Body of pancreas (tissue), 4 donors: ENCODE measurements at regions not wholly inside any gene's neighbourhood (a gene's known extent, or its start where the extent isn't known, plus 50 kb on each side); places are given as distances from the start of the nearest gene placed in this dataset.

ENCODE experiments used
- ATAC-seq: fragments of 150-250 bp; one replicate; pipeline ENCODE4 v1.9.1; 2016
- DNase-seq, 4 donors: peaks; one replicate each; pipeline ENCODE4 v3.0.0-alpha.2; 2019
- H3K27ac ChIP-seq, 4 donors: fragments of 200-600 bp; sonication (generic); 1 replicate in 3 of 4; 2 replicates in 1 of 4; pipeline versions ENCODE4 v1.5.1 to v1.6.1; 2016 to 2019; ENCODE audit warnings: mild to moderate bottlenecking in 1 of 4, mixed read lengths in 1 of 4, moderate library complexity in 1 of 4
- H3K27me3 ChIP-seq, 2 donors: fragments of 200-600 bp; sonication (generic); one replicate each; pipeline ENCODE4 v1.6.0; 2016; ENCODE audit warnings: mild to moderate bottlenecking in 1 of 2
- H3K36me3 ChIP-seq, 2 donors: fragments of 200-600 bp; sonication (generic); replicated peaks in 1 of 2; 2 replicates each; pipeline ENCODE4 v1.5.1; 2016; ENCODE audit warnings: low read depth in 2 of 2; ENCODE audit not compliant: insufficient read depth in 1 of 2
- H3K4me1 ChIP-seq: fragments of 200-600 bp; sonication (generic); one replicate; pipeline ENCODE4 v1.6.0; 2016
- H3K4me3 ChIP-seq, 2 donors: fragments of 200-600 bp; sonication (generic); 1 replicate in 1 of 2; 2 replicates in 1 of 2; pipeline ENCODE4 v1.5.1; 2016 to 2019
- H3K9me3 ChIP-seq, 3 donors: fragments of 200-600 bp; sonication (generic); 1 replicate in 2 of 3; 2 replicates in 1 of 3; pipeline ENCODE4 v1.5.1; 2016
- POLR2A ChIP-seq, 3 donors: fragments of 450-650 bp; IDR thresholded peaks; one replicate each; pipeline ENCODE4 v1.6.1; 2016; ENCODE audit warnings: antibody characterized with exemption in 3 of 3, mild to moderate bottlenecking in 2 of 3
- WGBS, 2 donors: methylation state at CpG; one replicate each; pipeline ENCODE4 v1.1.5; 2017; 5-methylcytosine and 5-hydroxymethylcytosine counted together
- intact Hi-C: fragments of 100-400 bp; cut with DNase I; formaldehyde crosslinking; loops from one replicate; pipeline ENCODE4 v1.15.1; 2023
- TF ChIP-seq, protein P1 (sequence below), 7 experiments: fragments of 450-650 bp in 4 of 7; fragments of 200-600 bp in 3 of 7; sonication (generic) in 3 of 7; IDR thresholded peaks; one replicate each; pipeline ENCODE4 v1.5.1; 2016 to 2019; ENCODE audit warnings: antibody characterized with exemption in 7 of 7

DNA sequence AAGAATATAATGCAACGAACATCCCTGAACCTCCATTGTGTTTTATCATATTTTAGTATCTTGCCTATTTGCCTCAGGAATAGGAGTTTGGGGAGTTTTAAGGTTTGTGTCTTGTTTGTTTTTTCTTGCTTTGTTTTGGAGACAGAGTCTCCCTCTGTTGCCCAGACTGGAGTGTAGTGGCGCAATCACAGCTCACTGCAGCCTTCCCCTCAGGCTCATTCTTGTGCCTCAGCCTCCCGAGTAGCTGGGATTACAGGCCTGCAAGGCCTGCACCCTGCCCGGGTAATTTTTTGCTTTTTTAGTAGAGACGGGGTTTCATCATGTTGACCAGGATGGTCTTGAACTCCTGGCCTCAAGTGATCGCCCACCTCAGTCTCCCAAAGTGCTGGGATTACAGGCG is 63.3 kb upstream of the CARMIL1 start:
- no peak overlapping the region for H3K4me3 ChIP-seq
- H3K4me1 ChIP-seq = peaks cover 10% of the 10 kb centered on the region
- no peaks in the 10 kb centered on the region for H3K27me3 ChIP-seq
- H3K36me3 ChIP-seq = no peaks in the 10 kb centered on the region
- DNase-seq (no peak), ATAC-seq (no peak)
- WGBS, 2 donors = 92 to 95% methylated on average over 7 of the region's 7 CpGs
- TF ChIP-seq, protein P1, sequence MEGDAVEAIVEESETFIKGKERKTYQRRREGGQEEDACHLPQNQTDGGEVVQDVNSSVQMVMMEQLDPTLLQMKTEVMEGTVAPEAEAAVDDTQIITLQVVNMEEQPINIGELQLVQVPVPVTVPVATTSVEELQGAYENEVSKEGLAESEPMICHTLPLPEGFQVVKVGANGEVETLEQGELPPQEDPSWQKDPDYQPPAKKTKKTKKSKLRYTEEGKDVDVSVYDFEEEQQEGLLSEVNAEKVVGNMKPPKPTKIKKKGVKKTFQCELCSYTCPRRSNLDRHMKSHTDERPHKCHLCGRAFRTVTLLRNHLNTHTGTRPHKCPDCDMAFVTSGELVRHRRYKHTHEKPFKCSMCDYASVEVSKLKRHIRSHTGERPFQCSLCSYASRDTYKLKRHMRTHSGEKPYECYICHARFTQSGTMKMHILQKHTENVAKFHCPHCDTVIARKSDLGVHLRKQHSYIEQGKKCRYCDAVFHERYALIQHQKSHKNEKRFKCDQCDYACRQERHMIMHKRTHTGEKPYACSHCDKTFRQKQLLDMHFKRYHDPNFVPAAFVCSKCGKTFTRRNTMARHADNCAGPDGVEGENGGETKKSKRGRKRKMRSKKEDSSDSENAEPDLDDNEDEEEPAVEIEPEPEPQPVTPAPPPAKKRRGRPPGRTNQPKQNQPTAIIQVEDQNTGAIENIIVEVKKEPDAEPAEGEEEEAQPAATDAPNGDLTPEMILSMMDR (IDR thresholded peaks at IDR 0.05) = no peak
- no peak for TF ChIP-seq POLR2A (IDR thresholded peaks at IDR 0.05)
- H3K9me3 ChIP-seq = no peaks in the 10 kb centered on the region
- intact Hi-C loops = no loop called here
- no peak overlapping the region for H3K27ac ChIP-seq

DNA sequence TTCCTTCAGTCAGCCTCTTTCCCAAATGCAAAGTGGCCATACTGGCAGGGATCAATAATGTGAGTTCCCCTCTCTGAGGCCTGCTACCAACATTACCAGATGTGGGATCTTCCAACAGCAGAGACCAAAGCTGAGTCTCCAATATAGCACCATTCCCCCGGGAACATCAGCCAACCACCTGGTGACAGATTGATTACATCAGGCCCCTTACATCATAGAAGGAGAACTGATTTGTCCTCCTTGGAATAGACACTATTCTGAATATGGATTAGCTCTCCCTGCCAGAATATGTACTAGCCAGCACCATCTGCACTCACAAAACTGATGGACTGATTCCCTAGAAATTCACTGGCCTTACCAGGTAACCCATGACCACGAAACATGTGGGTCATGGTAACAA is 61.9 kb upstream of the CARMIL1 start:
- 91 to 93% methylated on average over 2 of the region's 2 CpGs for WGBS, 2 donors
- Histone ChIP-seq H3K4me3 (no peak overlapping the region), H3K27me3 (no peaks in the 10 kb centered on the region), H3K9me3 (no peaks in the 10 kb centered on the region), H3K4me1 (peaks cover 15% of the 10 kb centered on the region), H3K27ac (no peak overlapping the region), H3K36me3 (no peaks in the 10 kb centered on the region)
- ATAC-seq (no peak), DNase-seq (no peak)
- intact Hi-C loops = no loop called here
- no peak for TF ChIP-seq POLR2A (IDR thresholded peaks at IDR 0.05)
- TF ChIP-seq, protein P1 (IDR thresholded peaks at IDR 0.05) = no peak

DNA sequence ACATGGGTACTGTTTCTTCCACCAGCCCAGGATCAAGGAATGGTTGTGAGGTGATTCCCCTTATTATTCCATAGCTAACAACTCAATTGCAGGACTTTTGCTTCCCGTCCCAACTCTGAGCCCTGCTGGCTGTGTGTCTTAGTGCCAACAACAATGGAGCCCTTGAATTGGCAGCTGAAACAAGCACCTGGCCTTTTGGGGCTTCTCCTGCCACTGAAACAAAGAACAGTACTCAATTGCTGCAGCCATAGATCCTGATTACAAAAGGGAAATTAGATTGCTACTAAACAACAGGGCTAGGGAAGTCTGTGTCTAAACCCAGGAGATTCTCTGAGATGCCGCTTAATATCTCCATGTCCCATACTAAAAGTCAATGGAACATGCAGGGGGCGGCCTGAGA is 61.3 kb upstream of the CARMIL1 start:
- intact Hi-C loops = no loop called here
- ATAC-seq (no peak), DNase-seq (no peak)
- WGBS, 2 donors = 91 to 95% methylated on average over 3 of the region's 3 CpGs
- no peak for TF ChIP-seq POLR2A (IDR thresholded peaks at IDR 0.05)
- TF ChIP-seq, protein P1 (IDR thresholded peaks at IDR 0.05) = no peak
- no peak overlapping the region for H3K4me3 ChIP-seq
- no peak overlapping the region for H3K27ac ChIP-seq
- H3K36me3 ChIP-seq = no peaks in the 10 kb centered on the region
- peaks cover 15% of the 10 kb centered on the region for H3K4me1 ChIP-seq
- no peaks in the 10 kb centered on the region for H3K9me3 ChIP-seq
- H3K27me3 ChIP-seq = no peaks in the 10 kb centered on the region

DNA sequence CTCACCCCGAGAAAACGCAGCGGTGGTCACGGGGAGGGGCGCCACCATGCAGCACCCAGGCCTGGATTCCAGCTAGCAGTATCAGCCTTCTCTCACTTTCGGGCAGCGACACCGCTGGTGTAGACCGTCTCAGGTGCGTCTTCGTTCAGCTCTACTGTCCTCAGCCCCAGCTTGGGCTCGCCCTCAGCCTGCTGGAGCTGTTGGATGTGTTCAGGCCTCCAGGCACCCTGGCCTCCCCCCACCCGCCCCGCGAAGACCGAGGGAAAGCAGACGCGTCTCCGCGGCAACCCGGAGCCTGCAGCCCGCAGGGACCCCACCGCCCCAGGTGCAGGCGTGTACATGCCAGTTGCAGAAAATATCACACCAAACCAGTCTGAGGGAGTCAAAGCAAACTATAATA is 60.8 kb upstream of the CARMIL1 start:
- no peak overlapping the region for H3K4me3 ChIP-seq
- peaks cover 17% of the 10 kb centered on the region for H3K4me1 ChIP-seq
- no peak overlapping the region for H3K27ac ChIP-seq
- TF ChIP-seq, protein P1 (IDR thresholded peaks at IDR 0.05) = no peak
- TF ChIP-seq POLR2A (IDR thresholded peaks at IDR 0.05) = no peak
- H3K36me3 ChIP-seq = no peaks in the 10 kb centered on the region
- H3K27me3 ChIP-seq = no peaks in the 10 kb centered on the region
- 88 to 93% methylated on average over 22 to 24 of the region's 24 CpGs for WGBS, 2 donors
- no peaks in the 10 kb centered on the region for H3K9me3 ChIP-seq
- DNase-seq (no peak), ATAC-seq (no peak)
- intact Hi-C loops = no loop called here

DNA sequence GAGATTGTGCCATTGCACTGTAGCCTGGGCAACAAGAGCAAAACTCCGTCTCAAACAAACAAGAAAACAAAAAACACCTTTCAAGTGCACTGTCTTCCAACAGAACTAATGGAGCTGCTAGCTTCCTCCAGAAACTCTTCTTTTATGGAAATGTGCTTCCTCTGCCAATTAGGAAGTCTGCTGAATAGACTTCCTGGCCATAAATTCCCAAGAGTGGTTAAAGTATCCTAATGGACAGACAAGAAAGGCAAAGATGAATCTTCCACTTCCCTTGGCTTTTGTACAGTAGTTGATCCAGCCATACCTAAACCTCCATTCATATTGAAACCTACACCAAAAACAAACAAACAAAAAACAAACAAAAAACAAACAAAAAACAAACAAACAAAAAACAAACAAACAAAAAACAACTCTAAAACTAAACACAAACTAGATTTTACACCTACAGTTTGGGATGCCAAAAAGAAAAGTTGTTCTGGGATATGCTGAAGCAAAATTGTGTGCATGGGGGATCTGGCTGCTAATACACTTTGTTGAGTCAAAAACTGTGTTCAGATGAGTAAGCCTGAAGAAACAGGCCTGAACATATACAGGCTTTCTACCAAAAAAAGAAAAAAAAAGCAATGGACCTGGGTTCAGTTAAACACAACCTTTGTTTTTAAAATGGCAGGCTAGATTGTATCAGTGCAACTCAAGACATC is 59.8 kb upstream of the CARMIL1 start:
- no peaks in the 10 kb centered on the region for H3K27me3 ChIP-seq
- H3K4me3 ChIP-seq = no peak overlapping the region
- 0 to 4% methylated on average over 1 of the region's 1 CpG for WGBS, 2 donors
- TF ChIP-seq, protein P1 (IDR thresholded peaks at IDR 0.05) = no peak
- no peak overlapping the region for H3K27ac ChIP-seq
- intact Hi-C loops = no loop called here
- H3K9me3 ChIP-seq = no peaks in the 10 kb centered on the region
- peaks cover 22% of the 10 kb centered on the region for H3K4me1 ChIP-seq
- ATAC-seq = no peak
- no peak for DNase-seq
- no peaks in the 10 kb centered on the region for H3K36me3 ChIP-seq
